SK-N-SH (cell line): ENCODE measurements at regions not wholly inside any gene's neighbourhood (a gene's known extent, or its start where the extent isn't known, plus 50 kb on each side); places are given as distances from the start of the nearest gene placed in this dataset.

Experiments
- CTCF ChIA-PET: fragments of 300-600, 350-600 bp; formaldehyde crosslinking; extraction: SDS; loops from one replicate; lab custom pipeline; 2021; lab: Yijun Ruan, JAX
- POLR2A ChIA-PET: fragments of 350-600 bp; sonication (Branson Sonifier 250); formaldehyde crosslinking; extraction: SDS; loops from one replicate; lab custom pipeline; 2020; ENCODE audit warnings: antibody characterized with exemption, inconsistent platforms; lab: Yijun Ruan, JAX
- DNase-seq: peaks from one replicate; pipeline ENCODE4 v3.0.0; 2012
- H2AFZ ChIP-seq: fragments of 200-600 bp; sonication (generic); 2 replicates; pipeline ENCODE4 v1.8.1; 2016; ENCODE audit warnings: antibody characterized with exemption, mild to moderate bottlenecking, low read depth
- H3F3A ChIP-seq: fragments of 200-600 bp; sonication (generic); replicated peaks from 2 replicates; pipeline ENCODE3; 2016; ENCODE audit warnings: antibody characterized with exemption, mild to moderate bottlenecking; ENCODE audit not compliant: insufficient read depth
- H3K27ac ChIP-seq, 2 experiments: fragments of 200-500 bp in 1 of 2; fragments of 200-600 bp in 1 of 2; sonication (Bioruptor generic) in 1 of 2; sonication (generic), shearing (Covaris generic) in 1 of 2; 2 replicates each; pipeline versions ENCODE4 v1.5.1 to v1.6.1; 2014 to 2016; ENCODE audit warnings: low read depth in 2 of 2, inconsistent platforms in 1 of 2, low read length in 1 of 2, mild to moderate bottlenecking in 1 of 2, mixed read lengths in 1 of 2
- H3K27me3 ChIP-seq: fragments of 200-600 bp; sonication (generic), shearing (Covaris generic); 2 replicates; pipeline ENCODE4 v1.6.1; 2016; ENCODE audit warnings: mixed run types; ENCODE audit not compliant: insufficient read depth
- H3K36me3 ChIP-seq, 2 experiments: fragments of 200-500 bp in 1 of 2; fragments of 200-600 bp in 1 of 2; sonication (Bioruptor generic) in 1 of 2; sonication (generic) in 1 of 2; replicated peaks in 1 of 2; 2 replicates each; pipeline versions ENCODE3 to v1.5.1; 2014 to 2016; ENCODE audit warnings: low read length in 1 of 2, mild to moderate bottlenecking in 1 of 2; ENCODE audit not compliant: insufficient read depth in 2 of 2, control insufficient read depth in 1 of 2
- H3K4me1 ChIP-seq, 2 experiments: fragments of 200-500 bp in 1 of 2; fragments of 200-600 bp in 1 of 2; sonication (Bioruptor generic) in 1 of 2; sonication (generic), shearing (Covaris generic) in 1 of 2; 2 replicates each; pipeline versions ENCODE4 v1.5.1 to v1.6.1; 2014 to 2016; ENCODE audit warnings: low read depth in 1 of 2, low read length in 1 of 2, mixed run types in 1 of 2; ENCODE audit not compliant: insufficient read depth in 2 of 2, control insufficient read depth in 1 of 2
- H3K4me2 ChIP-seq: fragments of 200-600 bp; sonication (generic), shearing (Covaris generic); 2 replicates; pipeline ENCODE4 v1.6.1; 2017; ENCODE audit warnings: mixed run types
- H3K4me3 ChIP-seq, 2 experiments: fragments of 200-500 bp in 1 of 2; fragments of 200-600 bp in 1 of 2; sonication (Bioruptor generic) in 1 of 2; sonication (generic), shearing (Covaris generic) in 1 of 2; 2 replicates each; pipeline versions ENCODE4 v1.5.1 to v1.8.1; 2014 to 2016; ENCODE audit warnings: low read depth in 2 of 2, inconsistent platforms in 1 of 2, low read length in 1 of 2, mild to moderate bottlenecking in 1 of 2, mixed read lengths in 1 of 2, moderate library complexity in 1 of 2
- H3K79me2 ChIP-seq: fragments of 200-600 bp; sonication (generic); 2 replicates; pipeline ENCODE4 v1.8.1; 2017; ENCODE audit warnings: mild to moderate bottlenecking; ENCODE audit not compliant: insufficient read depth
- H3K9ac ChIP-seq: fragments of 200-600 bp; sonication (generic); 2 replicates; pipeline ENCODE4 v1.6.1; 2017; ENCODE audit warnings: mixed run types
- H3K9me2 ChIP-seq: fragments of 200-600 bp; sonication (generic); 2 replicates; pipeline ENCODE4 v1.6.1; 2017; ENCODE audit warnings: mixed run types
- H3K9me3 ChIP-seq: fragments of 200-600 bp; sonication (generic); 2 replicates; pipeline ENCODE4 v1.6.1; 2017; ENCODE audit warnings: mixed run types, mild to moderate bottlenecking, moderate library complexity
- H4K20me1 ChIP-seq: fragments of 200-600 bp; sonication (generic); 2 replicates; pipeline ENCODE4 v1.6.1; 2017; ENCODE audit warnings: mild to moderate bottlenecking, mixed run types; ENCODE audit not compliant: insufficient read depth
- CHD2 ChIP-seq: fragments of 150-350 bp; IDR thresholded peaks from 2 replicates; pipeline ENCODE4 v1.6.1; 2018; ENCODE audit warnings: low read length; ENCODE audit not compliant: partially characterized antibody
- ELF1 ChIP-seq: IDR thresholded peaks from 2 replicates; pipeline ENCODE4 v1.4.0; 2012
- EP300 ChIP-seq, 2 experiments: IDR thresholded peaks; 2 replicates each; pipeline versions ENCODE4 v1.4.0 to v1.6.1; 2012; ENCODE audit warnings: borderline replicate concordance in 1 of 2, low read depth in 1 of 2, low read length in 1 of 2
- EZH2phosphoT487 ChIP-seq: fragments of 200-600 bp; sonication (generic); IDR thresholded peaks from 2 replicates; pipeline ENCODE4 v1.6.1; 2017; ENCODE audit warnings: low read depth, mixed run types, mild to moderate bottlenecking, antibody characterized with exemption, moderate library complexity, borderline replicate concordance
- NFIC ChIP-seq: IDR thresholded peaks from 2 replicates; pipeline ENCODE4 v1.4.0; 2012; ENCODE audit warnings: borderline replicate concordance
- PBX3 ChIP-seq: IDR thresholded peaks from 2 replicates; pipeline ENCODE4; 2012
- POLR2AphosphoS5 ChIP-seq: IDR thresholded peaks from 2 replicates; pipeline ENCODE4 v1.6.1; 2012; ENCODE audit warnings: low read depth, low read length
- RAD21 ChIP-seq: IDR thresholded peaks from 2 replicates; pipeline ENCODE4 v1.6.1; 2012; ENCODE audit warnings: mild to moderate bottlenecking, low read length
- RFX5 ChIP-seq: IDR thresholded peaks from 2 replicates; pipeline ENCODE4 v1.6.1; 2012; ENCODE audit warnings: mild to moderate bottlenecking, improper control_type of control experiment, low read length
- RXRA ChIP-seq: IDR thresholded peaks from 2 replicates; pipeline ENCODE4 v1.4.0; 2012; ENCODE audit warnings: low read depth, mild to moderate bottlenecking, borderline replicate concordance
- TCF12 ChIP-seq: IDR thresholded peaks from 2 replicates; pipeline ENCODE4 v1.4.0; 2012
- USF2 ChIP-seq: fragments of 150-350 bp; IDR thresholded peaks from 2 replicates; pipeline ENCODE4 v1.6.1; 2017; ENCODE audit warnings: antibody characterized with exemption, low read length, low read depth, borderline replicate concordance
- YY1 ChIP-seq: IDR thresholded peaks from 2 replicates; pipeline ENCODE4 v1.4.0; 2012; ENCODE audit warnings: low read depth, mild to moderate bottlenecking
- ZBTB33 ChIP-seq: IDR thresholded peaks from 2 replicates; pipeline ENCODE4 v1.4.0; 2012; ENCODE audit warnings: low read depth, borderline replicate concordance
- TF ChIP-seq, protein P1 (sequence below): fragments of 150-350 bp; IDR thresholded peaks from 2 replicates; pipeline ENCODE4 v1.6.1; 2016; ENCODE audit warnings: mild to moderate bottlenecking, low read depth, low read length
- TF ChIP-seq, protein P2 (sequence below): IDR thresholded peaks from 2 replicates; pipeline ENCODE4 v1.6.1; 2012; ENCODE audit warnings: mild to moderate bottlenecking, low read depth, low read length, moderate library complexity
- TF ChIP-seq, protein P3 (sequence below): IDR thresholded peaks from 2 replicates; pipeline ENCODE4 v1.4.0; 2012; ENCODE audit warnings: low read depth, borderline replicate concordance

- H3F3A ChIP-seq, result no peaks in the 10 kb centered on the region
- H3K79me2 ChIP-seq, result no peaks in the 10 kb centered on the region
- no peak overlapping the region for H2AFZ ChIP-seq
- no peak overlapping the region for H3K27ac ChIP-seq
- H3K27me3 ChIP-seq, result no peaks in the 10 kb centered on the region
- H3K4me1 ChIP-seq, result no peaks in the 10 kb centered on the region; a peak in 1 of 4 replicates
- no peak for TF ChIP-seq ELF1
- TF ChIP-seq, protein P1, sequence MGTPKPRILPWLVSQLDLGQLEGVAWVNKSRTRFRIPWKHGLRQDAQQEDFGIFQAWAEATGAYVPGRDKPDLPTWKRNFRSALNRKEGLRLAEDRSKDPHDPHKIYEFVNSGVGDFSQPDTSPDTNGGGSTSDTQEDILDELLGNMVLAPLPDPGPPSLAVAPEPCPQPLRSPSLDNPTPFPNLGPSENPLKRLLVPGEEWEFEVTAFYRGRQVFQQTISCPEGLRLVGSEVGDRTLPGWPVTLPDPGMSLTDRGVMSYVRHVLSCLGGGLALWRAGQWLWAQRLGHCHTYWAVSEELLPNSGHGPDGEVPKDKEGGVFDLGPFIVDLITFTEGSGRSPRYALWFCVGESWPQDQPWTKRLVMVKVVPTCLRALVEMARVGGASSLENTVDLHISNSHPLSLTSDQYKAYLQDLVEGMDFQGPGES, result no peak
- TF ChIP-seq EZH2phosphoT487, result no peak
- no peak for TF ChIP-seq ZBTB33
- no peak for TF ChIP-seq RXRA
- no peak for TF ChIP-seq POLR2AphosphoS5
- TF ChIP-seq EP300 (IDR thresholded peaks at IDR 0.05; ENCODE audit: borderline replicate concordance in 1 of 2, low read depth in 1 of 2, low read length in 1 of 2), result no peak
- no peak for TF ChIP-seq USF2
- TF ChIP-seq YY1, result no peak
- TF ChIP-seq, protein P2, sequence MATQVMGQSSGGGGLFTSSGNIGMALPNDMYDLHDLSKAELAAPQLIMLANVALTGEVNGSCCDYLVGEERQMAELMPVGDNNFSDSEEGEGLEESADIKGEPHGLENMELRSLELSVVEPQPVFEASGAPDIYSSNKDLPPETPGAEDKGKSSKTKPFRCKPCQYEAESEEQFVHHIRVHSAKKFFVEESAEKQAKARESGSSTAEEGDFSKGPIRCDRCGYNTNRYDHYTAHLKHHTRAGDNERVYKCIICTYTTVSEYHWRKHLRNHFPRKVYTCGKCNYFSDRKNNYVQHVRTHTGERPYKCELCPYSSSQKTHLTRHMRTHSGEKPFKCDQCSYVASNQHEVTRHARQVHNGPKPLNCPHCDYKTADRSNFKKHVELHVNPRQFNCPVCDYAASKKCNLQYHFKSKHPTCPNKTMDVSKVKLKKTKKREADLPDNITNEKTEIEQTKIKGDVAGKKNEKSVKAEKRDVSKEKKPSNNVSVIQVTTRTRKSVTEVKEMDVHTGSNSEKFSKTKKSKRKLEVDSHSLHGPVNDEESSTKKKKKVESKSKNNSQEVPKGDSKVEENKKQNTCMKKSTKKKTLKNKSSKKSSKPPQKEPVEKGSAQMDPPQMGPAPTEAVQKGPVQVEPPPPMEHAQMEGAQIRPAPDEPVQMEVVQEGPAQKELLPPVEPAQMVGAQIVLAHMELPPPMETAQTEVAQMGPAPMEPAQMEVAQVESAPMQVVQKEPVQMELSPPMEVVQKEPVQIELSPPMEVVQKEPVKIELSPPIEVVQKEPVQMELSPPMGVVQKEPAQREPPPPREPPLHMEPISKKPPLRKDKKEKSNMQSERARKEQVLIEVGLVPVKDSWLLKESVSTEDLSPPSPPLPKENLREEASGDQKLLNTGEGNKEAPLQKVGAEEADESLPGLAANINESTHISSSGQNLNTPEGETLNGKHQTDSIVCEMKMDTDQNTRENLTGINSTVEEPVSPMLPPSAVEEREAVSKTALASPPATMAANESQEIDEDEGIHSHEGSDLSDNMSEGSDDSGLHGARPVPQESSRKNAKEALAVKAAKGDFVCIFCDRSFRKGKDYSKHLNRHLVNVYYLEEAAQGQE, result no peak
- TF ChIP-seq PBX3, result no peak
- TF ChIP-seq, protein P3, sequence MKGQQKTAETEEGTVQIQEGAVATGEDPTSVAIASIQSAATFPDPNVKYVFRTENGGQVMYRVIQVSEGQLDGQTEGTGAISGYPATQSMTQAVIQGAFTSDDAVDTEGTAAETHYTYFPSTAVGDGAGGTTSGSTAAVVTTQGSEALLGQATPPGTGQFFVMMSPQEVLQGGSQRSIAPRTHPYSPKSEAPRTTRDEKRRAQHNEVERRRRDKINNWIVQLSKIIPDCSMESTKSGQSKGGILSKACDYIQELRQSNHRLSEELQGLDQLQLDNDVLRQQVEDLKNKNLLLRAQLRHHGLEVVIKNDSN, result no peak
- TF ChIP-seq NFIC, result no peak
- no peak for TF ChIP-seq RAD21
- TF ChIP-seq TCF12, result no peak
- TF ChIP-seq RFX5, result no peak
- no peak for TF ChIP-seq CHD2
- ChIA-PET CTCF (no interaction called here), POLR2A (no interaction called here)
- peaks cover 1% of the 10 kb centered on the region; the same call in 1 of the 2 replicates for H3K9me2 ChIP-seq
- DNase-seq, result no peak
- no peaks in the 10 kb centered on the region for H4K20me1 ChIP-seq
- no peaks in the 10 kb centered on the region for H3K36me3 ChIP-seq
- no peaks in the 10 kb centered on the region for H3K9me3 ChIP-seq
- no peak overlapping the region for H3K4me3 ChIP-seq
- no peak overlapping the region for H3K4me2 ChIP-seq
- H3K9ac ChIP-seq, result no peak overlapping the region
These were observed 547.2 kb downstream of the ANKRD7 start for GRCh38 chr7:118771672-118772071.
